ENCODE measurements at regions not wholly inside any gene's neighbourhood (a gene's known extent, or its start where the extent isn't known, plus 50 kb on each side); places are given as distances from the start of the nearest gene placed in this dataset.

DNA sequence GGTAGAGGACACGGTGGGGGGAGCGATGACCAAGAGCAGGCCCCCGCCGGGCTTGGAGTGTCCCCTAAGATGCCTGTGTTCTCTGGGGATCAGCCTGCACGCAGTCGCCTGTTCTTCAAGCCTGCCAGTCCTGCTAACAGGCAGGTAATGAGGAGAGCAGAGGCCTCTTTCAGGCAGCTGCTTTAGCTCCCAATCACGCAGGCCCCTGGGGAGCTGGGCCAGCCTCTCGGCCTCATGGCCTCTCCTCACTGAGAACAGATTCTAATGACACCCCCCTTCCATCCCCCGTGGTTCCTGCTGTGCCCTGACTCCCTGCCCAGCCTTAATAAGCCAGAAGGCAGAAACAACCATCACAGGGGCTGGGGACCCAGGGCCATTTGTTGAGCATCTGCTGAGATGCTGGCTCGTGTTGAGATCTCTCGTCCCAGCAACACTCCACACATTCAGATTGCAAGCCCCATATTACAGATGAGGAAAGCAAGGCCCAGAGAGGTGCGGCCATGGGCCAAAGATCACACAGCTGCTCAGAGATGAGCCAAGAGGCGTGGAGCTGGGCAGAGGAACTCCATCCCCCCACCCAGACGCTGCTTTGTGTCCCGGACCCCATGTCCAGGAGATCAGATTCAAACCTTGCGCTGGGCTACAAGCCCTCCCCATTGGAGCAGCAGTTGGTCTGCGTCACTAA lies 71.6 kb upstream of the CASZ1 start:
- H3K27ac ChIP-seq (ENCODE audit: insufficient read depth, low read depth, low read length): no peak overlapping the region
- intact Hi-C loops (cut with micrococcal nuclease) (loop anchor here (1.0 to 10.0 kb wide), 9 partner anchors 79 to 491 kb away; partner anchors contain the start of gene CENPS), dilution Hi-C loops (cut with MboI; ENCODE audit: extremely low pct_ligation_motif_present, low sequenced_read_pairs) (no loop called here)
- BruUV-seq (replicated peaks): no TSS peak
- no peak overlapping the region for H2AFZ ChIP-seq (ENCODE audit: low read depth, low read length)
- no peaks in the 10 kb centered on the region for H3K9me3 ChIP-seq (replicated peaks; ENCODE audit: control insufficient read depth, insufficient read depth, low read length)
- H3K4me2 ChIP-seq (ENCODE audit: insufficient read depth, low read length): no peak overlapping the region
- H3K4me3 ChIP-seq (replicated peaks in 1 of 3; ENCODE audit: insufficient read depth in 1 of 3, low read depth in 1 of 3, low read length in 3 of 3): no peak overlapping the region
- no peaks in the 10 kb centered on the region for H3K4me1 ChIP-seq (ENCODE audit: control insufficient read depth, extremely low read depth, insufficient read depth, low read length)
- H4K20me1 ChIP-seq (replicated peaks; ENCODE audit: control insufficient read depth, extremely low read depth, insufficient read depth, low read length): no peaks in the 10 kb centered on the region
- no peaks in the 10 kb centered on the region for H3K36me3 ChIP-seq (ENCODE audit: control insufficient read depth in 2 of 2, extremely low read depth in 1 of 2, insufficient read depth in 2 of 2, low read length in 2 of 2)
- FAIRE-seq (no peak), DNase-seq (ENCODE audit: low read depth, low spot score) (no peak)
- POLR2A ChIA-PET: no interaction called here
- CTCF ChIA-PET: interaction anchor here (1.2 to 7.9 kb wide), 5 partner anchors 47 to 438 kb away, joined by 3 to 132 read pairs (median 6); partner anchors contain the start of gene CENPS
- no peaks in the 10 kb centered on the region for H3K79me2 ChIP-seq (ENCODE audit: control insufficient read depth, insufficient read depth, low read length)
- H3K9me1 ChIP-seq (replicated peaks; ENCODE audit: control insufficient read depth, extremely low read depth, insufficient read depth, low read length): no peaks in the 10 kb centered on the region
- peaks cover 9 to 11% of the 10 kb centered on the region in 2 experiments for H3K27me3 ChIP-seq (ENCODE audit: control insufficient read depth in 2 of 2, insufficient read depth in 2 of 2, low read length in 2 of 2)
- H3K9ac ChIP-seq (replicated peaks; ENCODE audit: extremely low read depth, insufficient read depth, low read length): no peak overlapping the region
- TF ChIP-seq JUN (IDR thresholded peaks at IDR 0.05; ENCODE audit: borderline replicate concordance, insufficient read depth, insufficient read length, low read depth): no peak
- no peak for TF ChIP-seq FOS (IDR thresholded peaks at IDR 0.05; ENCODE audit: borderline replicate concordance, insufficient read depth, low read length)
- TF ChIP-seq EZH2 (IDR thresholded peaks at IDR 0.05; ENCODE audit: borderline replicate concordance, low read depth, low read length, severe bottlenecking): no peak
- no peak for TF ChIP-seq GATA2 (IDR thresholded peaks at IDR 0.05; ENCODE audit: insufficient read depth, insufficient read length, low read depth, low read length)
- TF ChIP-seq POLR2A (IDR thresholded peaks at IDR 0.05; ENCODE audit: low read depth, low read length): no peak
- TF ChIP-seq CTCF (IDR thresholded peaks at IDR 0.05; ENCODE audit: extremely low read depth in 1 of 2, insufficient read depth in 1 of 2, low read depth in 1 of 2, low read length in 2 of 2): no peak
- no peak for TF ChIP-seq MAX (IDR thresholded peaks at IDR 0.05; ENCODE audit: insufficient read depth, insufficient read length)
- no peak for TF ChIP-seq POLR2AphosphoS5 (IDR thresholded peaks at IDR 0.05; ENCODE audit: insufficient read depth, low read depth, low read length)
- TF ChIP-seq MYC (IDR thresholded peaks at IDR 0.05; ENCODE audit: low read depth, low read length): no peak
